ENCODE measurements at regions not wholly inside any gene's neighbourhood (a gene's known extent, or its start where the extent isn't known, plus 50 kb on each side); places are given as distances from the start of the nearest gene placed in this dataset.
"Not testable (repeated sequence)": the region's sequence is repeated elsewhere in the genome, so short reads cannot be mapped to it uniquely, and the experiment has no call there.

DNA sequence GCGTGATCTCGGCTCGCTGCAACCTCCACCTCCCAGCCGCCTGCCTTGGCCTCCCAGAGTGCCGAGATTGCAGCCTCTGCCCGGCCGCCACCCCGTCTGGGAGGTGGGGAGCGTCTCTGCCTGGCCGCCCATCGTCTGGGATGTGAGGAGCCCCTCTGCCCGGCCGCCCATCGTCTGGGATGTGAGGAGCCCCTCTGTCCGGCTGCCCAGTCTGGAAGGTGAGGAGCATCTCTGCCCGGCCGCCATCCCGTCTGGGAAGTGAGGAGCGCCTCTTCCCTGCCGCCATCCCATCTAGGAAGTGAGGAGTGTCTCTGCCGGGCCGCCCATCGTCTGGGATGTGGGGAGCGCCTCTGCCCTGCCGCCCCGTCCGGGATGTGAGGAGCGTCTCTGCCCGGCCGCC, 56.9 kb upstream of the FOXE1 start:
- TF ChIP-seq, protein P1, sequence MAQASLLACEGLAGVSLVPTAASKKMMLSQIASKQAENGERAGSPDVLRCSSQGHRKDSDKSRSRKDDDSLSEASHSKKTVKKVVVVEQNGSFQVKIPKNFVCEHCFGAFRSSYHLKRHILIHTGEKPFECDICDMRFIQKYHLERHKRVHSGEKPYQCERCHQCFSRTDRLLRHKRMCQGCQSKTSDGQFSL (CRISPR knock-in tag; IDR thresholded peaks at IDR 0.05) = not testable (repeated sequence)
- TF ChIP-seq, protein P1 (tag; IDR thresholded peaks at IDR 0.05) = not testable (repeated sequence)
- TF ChIP-seq ZNF274 (IDR thresholded peaks at IDR 0.05; ENCODE audit: borderline replicate concordance, low read depth, low read length); TCF7 (IDR thresholded peaks at IDR 0.05; ENCODE audit: borderline replicate concordance); EZH2 (IDR thresholded peaks at IDR 0.05; ENCODE audit: borderline replicate concordance, low read depth, low read length); ZFX (CRISPR knock-in tag; IDR thresholded peaks at IDR 0.05); YBX1 (IDR thresholded peaks at IDR 0.05): not testable (repeated sequence)
- TF ChIP-seq, protein P2, sequence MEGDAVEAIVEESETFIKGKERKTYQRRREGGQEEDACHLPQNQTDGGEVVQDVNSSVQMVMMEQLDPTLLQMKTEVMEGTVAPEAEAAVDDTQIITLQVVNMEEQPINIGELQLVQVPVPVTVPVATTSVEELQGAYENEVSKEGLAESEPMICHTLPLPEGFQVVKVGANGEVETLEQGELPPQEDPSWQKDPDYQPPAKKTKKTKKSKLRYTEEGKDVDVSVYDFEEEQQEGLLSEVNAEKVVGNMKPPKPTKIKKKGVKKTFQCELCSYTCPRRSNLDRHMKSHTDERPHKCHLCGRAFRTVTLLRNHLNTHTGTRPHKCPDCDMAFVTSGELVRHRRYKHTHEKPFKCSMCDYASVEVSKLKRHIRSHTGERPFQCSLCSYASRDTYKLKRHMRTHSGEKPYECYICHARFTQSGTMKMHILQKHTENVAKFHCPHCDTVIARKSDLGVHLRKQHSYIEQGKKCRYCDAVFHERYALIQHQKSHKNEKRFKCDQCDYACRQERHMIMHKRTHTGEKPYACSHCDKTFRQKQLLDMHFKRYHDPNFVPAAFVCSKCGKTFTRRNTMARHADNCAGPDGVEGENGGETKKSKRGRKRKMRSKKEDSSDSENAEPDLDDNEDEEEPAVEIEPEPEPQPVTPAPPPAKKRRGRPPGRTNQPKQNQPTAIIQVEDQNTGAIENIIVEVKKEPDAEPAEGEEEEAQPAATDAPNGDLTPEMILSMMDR (IDR thresholded peaks at IDR 0.05 in 2 of 3, conservative IDR thresholded peaks at IDR 0.05 in 1 of 3; ENCODE audit: insufficient read depth in 2 of 3, low read depth in 1 of 3, low read length in 3 of 3) = not testable (repeated sequence)
